Adrenal gland (tissue), 9 donors: ENCODE measurements at regions not wholly inside any gene's neighbourhood (a gene's known extent, or its start where the extent isn't known, plus 50 kb on each side); places are given as distances from the start of the nearest gene placed in this dataset.
"Not testable (repeated sequence)": the region's sequence is repeated elsewhere in the genome, so short reads cannot be mapped to it uniquely, and the experiment has no call there.

ENCODE experiments used
- DNase-seq, 7 donors: peaks; one replicate each; pipeline ENCODE4 v3.0.0-alpha.2; 2019 to 2020
- H3K27ac ChIP-seq, 5 donors: fragments of 200-600 bp; sonication (generic) in 4 of 5; 1 replicate in 3 of 5; 2 replicates in 2 of 5; pipeline versions ENCODE4 v1.5.1 to v1.8.0; 2016 to 2020; ENCODE audit warnings: mild to moderate bottlenecking in 1 of 5
- H3K27me3 ChIP-seq: fragments of 200-600 bp; 2 replicates; pipeline ENCODE4 v1.8.0; 2021
- H3K36me3 ChIP-seq, 2 donors: fragments of 200-600 bp; replicated peaks in 1 of 2; 1 replicate in 1 of 2; 2 replicates in 1 of 2; pipeline versions ENCODE4 v1.5.1 to v1.8.0; 2018 to 2022
- H3K4me1 ChIP-seq, 2 donors: fragments of 200-600 bp; replicated peaks in 1 of 2; 1 replicate in 1 of 2; 2 replicates in 1 of 2; pipeline versions ENCODE4 v1.5.1 to v1.8.0; 2018 to 2021
- H3K4me3 ChIP-seq, 4 donors: fragments of 200-600 bp; sonication (generic) in 3 of 4; one replicate each; pipeline ENCODE4 v1.5.1; 2016 to 2018
- H3K9me3 ChIP-seq, 3 donors: fragments of 200-600 bp; sonication (generic) in 1 of 3; replicated peaks in 1 of 3; 1 replicate in 2 of 3; 2 replicates in 1 of 3; pipeline versions ENCODE4 v1.5.1 to v1.8.0; 2016 to 2021
- POLR2A ChIP-seq, 2 donors: fragments of 450-650 bp; IDR thresholded peaks; one replicate each; pipeline ENCODE4 v1.6.1; 2017; ENCODE audit warnings: antibody characterized with exemption in 2 of 2, mild to moderate bottlenecking in 2 of 2, moderate library complexity in 1 of 2
- WGBS, 4 donors: extraction: QIAGEN DNeasy Blood & Tissue Kit in 2 of 4; methylation state at CpG; one replicate each; pipeline versions ENCODE4 v1.1.5 to v1.1.7; 2013 to 2017; 5-methylcytosine and 5-hydroxymethylcytosine counted together
- intact Hi-C, 2 donors: fragments of 100-400 bp; cut with DNase I; formaldehyde crosslinking; loops; one replicate each; pipeline versions ENCODE4 v1.14.1 to v1.15.0; 2022 to 2023
- TF ChIP-seq, protein P1 (sequence below), 6 experiments: fragments of 450-650 bp in 4 of 6; fragments of 200-600 bp in 2 of 6; sonication (generic) in 1 of 6; IDR thresholded peaks; 1 replicate in 5 of 6; 2 replicates in 1 of 6; pipeline versions ENCODE4 v1.5.1 to v1.8.0; 2016 to 2021; ENCODE audit warnings: antibody characterized with exemption in 6 of 6, mild to moderate bottlenecking in 2 of 6, moderate library complexity in 1 of 6
- donor health status: healthy with polysubstance abuse.
- donor health status: Bipolar disorder and iron deficiency.
- donor health status: DM: yes; HTN: yes; CAD: no.
- donor health status: DM: no; HTN: no; CAD: no.
- donor health status: DM: no; HTN: no; CAD: no.

DNA sequence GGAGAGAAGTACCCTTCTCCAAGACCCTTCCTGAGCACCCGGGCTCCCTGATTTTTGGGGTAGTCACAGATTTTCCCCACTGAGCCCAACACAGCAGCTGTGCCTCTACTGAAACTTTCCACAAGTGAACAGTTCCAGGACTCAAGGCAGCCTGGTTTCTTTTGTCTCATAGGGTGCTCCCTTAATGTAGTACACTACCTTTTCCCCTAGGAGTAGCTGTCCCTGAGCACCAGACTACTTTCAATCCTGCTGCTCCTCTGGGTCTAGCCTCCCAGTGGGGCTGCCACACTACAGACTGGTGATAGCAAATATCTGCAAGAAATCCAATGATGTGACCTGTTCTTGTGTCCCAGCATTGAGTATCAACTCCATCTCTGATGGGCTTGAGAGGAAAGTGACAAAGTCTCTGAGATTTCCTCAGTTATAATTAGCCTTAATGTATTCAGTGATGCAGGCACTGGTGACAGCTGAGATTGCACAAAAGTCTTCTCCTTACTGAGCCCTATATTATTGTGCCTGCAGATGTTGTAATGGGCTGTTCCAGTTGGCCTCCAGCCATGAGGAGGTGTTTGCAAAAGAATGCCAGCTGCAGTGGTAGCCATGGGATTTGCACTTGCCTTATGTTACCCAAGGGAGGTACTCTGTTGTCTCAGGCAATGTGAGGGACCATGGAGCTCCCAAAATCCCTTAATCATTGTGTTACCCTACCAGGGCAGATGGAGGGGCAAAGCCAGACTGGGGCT is 1802.5 kb downstream of the EFNA5 start:
- Histone ChIP-seq H3K9me3 (peaks cover 0 to 3% (median 0%) of the 10 kb centered on the region in 3 donors), H3K36me3 (no peaks in the 10 kb centered on the region), H3K4me3 (no peak overlapping the region), H3K27ac (no peak overlapping the region), H3K4me1 (no peaks in the 10 kb centered on the region), H3K27me3 (no peaks in the 10 kb centered on the region)
- no peak for TF ChIP-seq POLR2A (IDR thresholded peaks at IDR 0.05)
- TF ChIP-seq, protein P1, sequence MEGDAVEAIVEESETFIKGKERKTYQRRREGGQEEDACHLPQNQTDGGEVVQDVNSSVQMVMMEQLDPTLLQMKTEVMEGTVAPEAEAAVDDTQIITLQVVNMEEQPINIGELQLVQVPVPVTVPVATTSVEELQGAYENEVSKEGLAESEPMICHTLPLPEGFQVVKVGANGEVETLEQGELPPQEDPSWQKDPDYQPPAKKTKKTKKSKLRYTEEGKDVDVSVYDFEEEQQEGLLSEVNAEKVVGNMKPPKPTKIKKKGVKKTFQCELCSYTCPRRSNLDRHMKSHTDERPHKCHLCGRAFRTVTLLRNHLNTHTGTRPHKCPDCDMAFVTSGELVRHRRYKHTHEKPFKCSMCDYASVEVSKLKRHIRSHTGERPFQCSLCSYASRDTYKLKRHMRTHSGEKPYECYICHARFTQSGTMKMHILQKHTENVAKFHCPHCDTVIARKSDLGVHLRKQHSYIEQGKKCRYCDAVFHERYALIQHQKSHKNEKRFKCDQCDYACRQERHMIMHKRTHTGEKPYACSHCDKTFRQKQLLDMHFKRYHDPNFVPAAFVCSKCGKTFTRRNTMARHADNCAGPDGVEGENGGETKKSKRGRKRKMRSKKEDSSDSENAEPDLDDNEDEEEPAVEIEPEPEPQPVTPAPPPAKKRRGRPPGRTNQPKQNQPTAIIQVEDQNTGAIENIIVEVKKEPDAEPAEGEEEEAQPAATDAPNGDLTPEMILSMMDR (IDR thresholded peaks at IDR 0.05) = no peak
- DNase-seq = no peak
- intact Hi-C loops = no loop called here
- WGBS, 4 donors = 57 to 92% (median 89%) methylated on average over 1 of the region's 1 CpG

DNA sequence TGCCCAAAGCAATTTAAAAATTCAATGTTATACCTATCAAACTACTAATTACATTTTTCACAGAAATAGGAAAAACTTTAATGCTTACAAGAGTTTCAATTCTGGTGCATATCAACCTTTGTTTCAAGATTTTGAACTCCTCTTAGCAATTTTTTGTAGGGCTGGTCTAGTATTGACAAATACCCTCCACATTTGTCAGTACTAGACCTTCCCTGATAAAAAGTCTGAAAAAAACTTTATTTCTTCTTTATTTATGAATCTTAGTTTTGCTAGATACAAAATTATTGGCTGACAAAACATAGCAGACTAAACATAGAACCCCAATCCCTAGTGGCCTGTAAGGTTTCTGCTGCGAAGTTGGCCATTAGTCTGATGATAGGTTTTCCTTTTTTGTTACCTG is 1804.9 kb downstream of the EFNA5 start:
- no peak for DNase-seq
- Histone ChIP-seq H3K9me3 (peaks cover 0 to 6% (median 3%) of the 10 kb centered on the region in 3 donors), H3K27me3 (no peaks in the 10 kb centered on the region), H3K4me3 (no peak overlapping the region), H3K36me3 (no peaks in the 10 kb centered on the region), H3K4me1 (no peaks in the 10 kb centered on the region), H3K27ac (no peak overlapping the region)
- WGBS, 4 donors = 83 to 100% (median 88%) methylated on average over 1 of the region's 1 CpG
- intact Hi-C loops = no loop called here
- TF ChIP-seq POLR2A (IDR thresholded peaks at IDR 0.05) = no peak
- TF ChIP-seq, protein P1 (IDR thresholded peaks at IDR 0.05) = no peak

DNA sequence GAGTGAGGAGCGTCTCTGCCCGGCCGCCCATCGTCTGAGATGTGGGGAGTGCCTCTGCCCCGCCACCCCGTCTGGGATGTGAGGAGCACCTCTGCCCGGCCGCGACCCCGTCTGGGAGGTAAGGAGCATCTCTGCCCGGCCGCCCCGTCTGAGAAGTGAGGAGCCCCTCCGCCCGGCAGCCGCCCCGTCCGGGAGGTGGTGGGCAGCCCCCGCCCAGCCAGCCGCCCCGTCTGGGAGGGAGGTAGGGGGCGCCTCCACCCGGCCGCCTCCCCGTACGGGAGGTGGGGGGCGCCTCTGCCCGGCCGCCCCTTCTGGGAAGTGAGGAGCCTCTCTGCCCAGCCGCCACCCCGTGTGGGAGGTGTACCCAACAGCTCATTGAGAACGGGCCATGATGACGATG is 1811.4 kb downstream of the EFNA5 start:
- H3K9me3 ChIP-seq, DNase-seq, H3K27me3 ChIP-seq, intact Hi-C loops, H3K4me3 ChIP-seq, H3K4me1 ChIP-seq, H3K36me3 ChIP-seq, H3K27ac ChIP-seq: not testable (repeated sequence)
- WGBS, 4 donors = 90 to 97% (median 96%) methylated on average over 4 to 32 of the region's 33 CpGs

DNA sequence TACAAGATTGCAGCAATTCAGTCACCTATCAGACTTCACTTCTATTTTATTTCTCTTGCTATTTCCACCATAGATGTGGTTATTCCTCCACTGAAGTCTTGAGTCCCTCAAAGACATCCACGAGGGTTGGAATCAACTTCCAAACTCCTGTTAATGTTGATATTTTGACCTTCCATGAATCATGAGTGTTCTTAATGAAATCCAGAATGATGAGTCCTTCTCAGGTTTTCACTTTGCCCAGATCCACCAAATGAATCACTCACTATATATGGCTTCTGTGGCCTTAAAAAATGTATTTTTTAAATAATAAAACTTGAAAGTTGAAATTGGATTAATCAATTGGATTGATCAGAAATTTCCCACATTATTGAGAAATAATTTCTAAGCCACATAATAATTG is 1821.0 kb downstream of the EFNA5 start:
- no peaks in the 10 kb centered on the region for H3K9me3 ChIP-seq
- no peaks in the 10 kb centered on the region for H3K36me3 ChIP-seq
- H3K4me1 ChIP-seq = no peaks in the 10 kb centered on the region
- no peak for DNase-seq
- intact Hi-C loops = no loop called here
- no peak for TF ChIP-seq POLR2A (IDR thresholded peaks at IDR 0.05)
- TF ChIP-seq, protein P1 (IDR thresholded peaks at IDR 0.05) = no peak
- no peaks in the 10 kb centered on the region for H3K27me3 ChIP-seq
- no peak overlapping the region for H3K27ac ChIP-seq
- WGBS, 4 donors = 34 to 67% (median 48%) methylated on average over 1 of the region's 1 CpG
- H3K4me3 ChIP-seq = no peak overlapping the region

DNA sequence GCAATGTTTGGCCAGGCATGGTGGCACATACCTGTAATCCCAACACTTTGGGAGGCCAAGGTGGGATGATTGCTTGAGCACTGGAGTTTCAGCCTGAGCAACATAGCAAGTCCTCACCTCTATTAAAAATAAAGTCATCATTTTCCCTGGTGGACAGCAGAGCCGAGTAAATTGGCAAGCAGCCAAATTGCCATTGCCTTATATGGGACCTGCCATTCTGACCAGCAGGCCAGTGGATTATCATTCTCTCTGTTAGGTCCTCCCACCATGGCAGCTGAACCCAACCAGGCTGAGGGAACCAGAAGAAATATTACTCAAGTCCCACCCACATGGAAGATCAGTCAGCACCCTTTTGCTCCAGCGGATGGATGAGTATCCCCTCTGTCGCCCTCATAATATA is 1829.9 kb downstream of the EFNA5 start:
- 64 to 71% (median 69%) methylated on average over 3 of the region's 3 CpGs for WGBS, 4 donors
- Histone ChIP-seq H3K9me3 (no peaks in the 10 kb centered on the region), H3K27ac (no peak overlapping the region), H3K4me1 (no peaks in the 10 kb centered on the region), H3K36me3 (no peaks in the 10 kb centered on the region), H3K27me3 (no peaks in the 10 kb centered on the region), H3K4me3 (no peak overlapping the region)
- peak in 1 of 7 donors; percentile 11 for DNase-seq
- intact Hi-C loops = no loop called here
- TF ChIP-seq, protein P1 (IDR thresholded peaks at IDR 0.05) = no peak
- no peak for TF ChIP-seq POLR2A (IDR thresholded peaks at IDR 0.05)
